Activated CD8-positive, alpha-beta T cell treated with anti-CD3 and anti-CD28 coated beads for 36 hours (primary cell): ENCODE measurements at regions not wholly inside any gene's neighbourhood (a gene's known extent, or its start where the extent isn't known, plus 50 kb on each side); places are given as distances from the start of the nearest gene placed in this dataset.

ENCODE experiments used
- ATAC-seq: fragments of 200-7000 bp; cut with Tn5 transposase; one replicate; pipeline ENCODE4 v1.10.0; 2021; ENCODE audit warnings: mild to moderate bottlenecking, moderate library complexity
- CTCF ChIA-PET: fragments of 350-600 bp; sonication (Branson Sonifier 250); formaldehyde crosslinking; loops from one replicate; lab custom pipeline; 2021; ENCODE audit warnings: antibody characterized with exemption; lab: Charles Lee
- POLR2A ChIA-PET: fragments of 350-600 bp; sonication (Branson Sonifier 250); formaldehyde crosslinking; loops from one replicate; lab custom pipeline; 2021; ENCODE audit warnings: antibody characterized with exemption; lab: Charles Lee
- DNase-seq: peaks from one replicate; pipeline ENCODE4 v3.0.0-alpha.2; 2020
- H3K27ac Mint-ChIP-seq: one replicate; pipeline ENCODE4 v1.8.0; 2021; ENCODE audit warnings: mild to moderate bottlenecking, mixed read lengths
- H3K27me3 Mint-ChIP-seq: one replicate; pipeline ENCODE4 v1.8.0; 2021; ENCODE audit warnings: mixed read lengths
- H3K36me3 Mint-ChIP-seq: one replicate; pipeline ENCODE4 v1.8.0; 2021; ENCODE audit warnings: low read depth, mixed read lengths
- H3K4me1 Mint-ChIP-seq: one replicate; pipeline ENCODE4 v1.8.0; 2021; ENCODE audit warnings: low read depth, mixed read lengths
- H3K4me3 Mint-ChIP-seq: one replicate; pipeline ENCODE4 v1.8.0; 2021; ENCODE audit warnings: mild to moderate bottlenecking, moderate library complexity, mixed read lengths
- H3K9me3 Mint-ChIP-seq: one replicate; pipeline ENCODE4 v1.8.0; 2021; ENCODE audit warnings: mixed read lengths
- intact Hi-C: fragments of 100-400 bp; cut with micrococcal nuclease; formaldehyde crosslinking; loops from one replicate; pipeline ENCODE4 v1.10.0; 2022
- TF ChIP-seq, protein P1 (sequence below): fragments of 200-600 bp; IDR thresholded peaks from one replicate; pipeline ENCODE4 v1.8.0; 2022; ENCODE audit warnings: antibody characterized with exemption, mild to moderate bottlenecking

DNA sequence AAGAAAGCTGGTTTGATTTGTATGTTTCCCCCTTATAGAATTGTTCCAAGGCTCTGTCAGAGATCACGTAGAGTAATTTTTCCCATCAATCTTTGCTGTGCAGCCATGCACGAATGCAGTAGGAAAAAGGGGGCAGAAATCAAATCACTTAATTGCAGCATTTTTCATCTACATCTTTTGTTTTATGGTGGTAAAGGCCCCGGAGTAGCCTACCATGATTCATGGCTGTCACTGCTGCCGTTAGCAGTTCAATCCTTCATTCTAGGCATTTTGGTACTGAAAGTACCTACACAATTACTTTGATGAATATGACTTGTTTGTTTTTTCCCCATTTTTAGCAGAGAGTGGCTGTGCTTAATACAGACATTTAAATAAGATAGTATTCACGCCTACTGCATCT, 631.9 kb upstream of the MMS22L start:
- Mint-ChIP-seq H3K4me3 (no peak overlapping the region), H3K4me1 (no peaks in the 10 kb centered on the region), H3K9me3 (no peaks in the 10 kb centered on the region), H3K36me3 (no peaks in the 10 kb centered on the region), H3K27ac (no peak overlapping the region), H3K27me3 (no peaks in the 10 kb centered on the region)
- TF ChIP-seq, protein P1, sequence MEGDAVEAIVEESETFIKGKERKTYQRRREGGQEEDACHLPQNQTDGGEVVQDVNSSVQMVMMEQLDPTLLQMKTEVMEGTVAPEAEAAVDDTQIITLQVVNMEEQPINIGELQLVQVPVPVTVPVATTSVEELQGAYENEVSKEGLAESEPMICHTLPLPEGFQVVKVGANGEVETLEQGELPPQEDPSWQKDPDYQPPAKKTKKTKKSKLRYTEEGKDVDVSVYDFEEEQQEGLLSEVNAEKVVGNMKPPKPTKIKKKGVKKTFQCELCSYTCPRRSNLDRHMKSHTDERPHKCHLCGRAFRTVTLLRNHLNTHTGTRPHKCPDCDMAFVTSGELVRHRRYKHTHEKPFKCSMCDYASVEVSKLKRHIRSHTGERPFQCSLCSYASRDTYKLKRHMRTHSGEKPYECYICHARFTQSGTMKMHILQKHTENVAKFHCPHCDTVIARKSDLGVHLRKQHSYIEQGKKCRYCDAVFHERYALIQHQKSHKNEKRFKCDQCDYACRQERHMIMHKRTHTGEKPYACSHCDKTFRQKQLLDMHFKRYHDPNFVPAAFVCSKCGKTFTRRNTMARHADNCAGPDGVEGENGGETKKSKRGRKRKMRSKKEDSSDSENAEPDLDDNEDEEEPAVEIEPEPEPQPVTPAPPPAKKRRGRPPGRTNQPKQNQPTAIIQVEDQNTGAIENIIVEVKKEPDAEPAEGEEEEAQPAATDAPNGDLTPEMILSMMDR: no peak
- CTCF ChIA-PET: no interaction called here
- POLR2A ChIA-PET: no interaction called here
- ATAC-seq (no peak), DNase-seq (no peak)
- intact Hi-C loops: no loop called here

DNA sequence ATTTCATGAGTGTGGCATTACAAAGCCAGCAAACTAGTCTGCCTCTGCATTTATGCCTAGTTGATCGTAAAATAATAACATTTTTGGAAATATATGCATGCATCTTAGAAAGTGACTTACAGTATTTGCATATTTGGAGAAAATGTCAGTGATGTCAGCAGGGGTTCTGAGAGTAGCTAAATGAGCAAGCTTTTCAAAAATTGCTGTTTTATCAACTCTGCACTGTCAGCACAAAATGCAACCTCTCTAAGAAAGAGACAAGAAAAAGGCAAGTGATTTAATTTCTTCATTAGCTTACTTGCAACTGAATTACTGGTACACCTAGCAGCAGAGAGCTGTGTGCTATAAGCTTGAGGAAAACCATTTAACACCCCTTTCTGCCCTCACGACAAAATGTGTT, 632.5 kb upstream of the MMS22L start:
- ChIA-PET POLR2A (no interaction called here), CTCF (no interaction called here)
- Mint-ChIP-seq H3K27me3 (no peaks in the 10 kb centered on the region), H3K27ac (no peak overlapping the region), H3K4me3 (no peak overlapping the region), H3K9me3 (no peaks in the 10 kb centered on the region), H3K4me1 (no peaks in the 10 kb centered on the region), H3K36me3 (no peaks in the 10 kb centered on the region)
- DNase-seq (no peak), ATAC-seq (no peak)
- intact Hi-C loops: no loop called here
- TF ChIP-seq, protein P1: no peak

DNA sequence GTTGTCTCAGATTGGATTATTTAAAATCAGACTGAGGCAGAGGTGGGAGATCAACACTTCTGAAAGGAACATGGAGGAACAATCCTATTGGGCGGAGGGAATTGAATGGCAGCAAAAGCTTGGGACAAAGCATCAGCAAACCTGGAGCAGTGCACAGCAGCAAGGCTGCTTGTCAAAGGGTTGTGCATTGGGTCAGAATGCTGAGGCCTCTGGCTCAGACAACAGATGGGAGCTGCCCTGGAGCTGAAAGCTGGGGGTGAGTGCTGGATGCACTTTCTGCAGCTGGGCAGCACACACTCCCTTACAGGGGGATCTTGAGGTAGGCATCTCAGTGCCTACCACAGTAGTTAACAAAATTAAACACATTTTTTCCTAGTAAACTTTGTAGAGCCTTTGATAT, 634.4 kb upstream of the MMS22L start:
- no peak overlapping the region for H3K4me3 Mint-ChIP-seq
- H3K27me3 Mint-ChIP-seq: no peaks in the 10 kb centered on the region
- no peak for ATAC-seq
- H3K27ac Mint-ChIP-seq: no peak overlapping the region
- no peaks in the 10 kb centered on the region for H3K4me1 Mint-ChIP-seq
- H3K36me3 Mint-ChIP-seq: no peaks in the 10 kb centered on the region
- intact Hi-C loops: no loop called here
- TF ChIP-seq, protein P1: no peak
- no peak for DNase-seq
- POLR2A ChIA-PET: no interaction called here
- CTCF ChIA-PET: no interaction called here
- H3K9me3 Mint-ChIP-seq: no peaks in the 10 kb centered on the region

DNA sequence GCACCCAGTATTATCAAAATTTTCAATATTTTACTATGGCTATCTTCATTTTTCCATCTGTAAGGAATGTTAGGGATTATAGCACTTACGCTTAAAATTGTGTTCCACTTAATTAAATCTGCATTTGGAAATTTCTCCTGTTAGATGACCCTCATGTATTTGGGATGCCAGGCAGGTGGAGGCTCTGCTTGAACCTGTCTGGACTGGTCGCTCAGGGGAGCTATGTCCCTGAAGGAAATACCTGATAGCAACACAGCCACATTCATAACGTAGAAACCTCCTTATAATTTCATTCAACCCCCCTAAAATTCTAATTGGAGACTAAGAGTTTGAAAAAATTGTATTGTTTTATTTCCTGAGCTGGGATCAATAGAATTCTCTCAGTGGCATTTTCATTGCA, 636.0 kb upstream of the MMS22L start:
- Mint-ChIP-seq H3K27me3 (no peaks in the 10 kb centered on the region), H3K4me3 (no peak overlapping the region), H3K9me3 (no peaks in the 10 kb centered on the region), H3K4me1 (no peaks in the 10 kb centered on the region), H3K36me3 (no peaks in the 10 kb centered on the region), H3K27ac (no peak overlapping the region)
- intact Hi-C loops: no loop called here
- POLR2A ChIA-PET: no interaction called here
- TF ChIP-seq, protein P1: no peak
- ATAC-seq (no peak), DNase-seq (no peak)
- CTCF ChIA-PET: no interaction called here

DNA sequence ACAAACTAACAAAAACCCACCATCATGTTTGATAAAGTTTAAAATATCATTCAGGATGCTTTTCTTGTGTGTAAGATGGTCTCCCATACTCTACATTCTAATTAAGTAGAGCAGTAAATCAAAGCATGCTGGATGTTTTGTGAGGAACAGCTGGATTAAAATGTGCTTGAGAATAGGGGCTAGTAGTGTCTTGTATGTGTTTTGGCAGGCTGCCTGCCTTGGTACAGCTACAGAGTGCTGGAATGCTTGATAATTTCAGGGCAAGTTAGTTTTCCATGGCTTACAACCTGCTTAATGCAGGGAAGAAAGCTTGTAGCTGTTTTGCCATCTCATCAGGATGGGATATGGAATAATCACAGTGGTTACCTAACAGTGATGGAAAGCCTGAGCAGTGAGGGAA, 636.6 kb upstream of the MMS22L start:
- H3K27ac Mint-ChIP-seq: no peak overlapping the region
- ChIA-PET CTCF (no interaction called here), POLR2A (no interaction called here)
- TF ChIP-seq, protein P1: no peak
- H3K36me3 Mint-ChIP-seq: no peaks in the 10 kb centered on the region
- H3K4me3 Mint-ChIP-seq: no peak overlapping the region
- DNase-seq (no peak), ATAC-seq (no peak)
- H3K9me3 Mint-ChIP-seq: no peaks in the 10 kb centered on the region
- intact Hi-C loops: no loop called here
- H3K27me3 Mint-ChIP-seq: no peaks in the 10 kb centered on the region
- H3K4me1 Mint-ChIP-seq: no peaks in the 10 kb centered on the region
